CD14-positive monocyte (primary cell): ENCODE measurements at regions not wholly inside any gene's neighbourhood (a gene's known extent, or its start where the extent isn't known, plus 50 kb on each side); places are given as distances from the start of the nearest gene placed in this dataset.

Source experiments
- DNase-seq, 3 donors: peaks; one replicate each; pipeline ENCODE4 v3.0.0-alpha.2; 2011 to 2022
- H2AFZ ChIP-seq: 2 replicates; pipeline ENCODE4 v1.6.0; 2012; ENCODE audit warnings: mild to moderate bottlenecking, low read depth, low read length, inconsistent platforms; ENCODE audit not compliant: insufficient read depth, poor library complexity, severe bottlenecking
- H3K27ac ChIP-seq, 2 donors: 1 replicate in 1 of 2; 2 replicates in 1 of 2; pipeline ENCODE4 v1.5.1; 2012 to 2013; ENCODE audit warnings: low read length in 2 of 2, control low read depth in 1 of 2, inconsistent platforms in 1 of 2, low read depth in 1 of 2, mild to moderate bottlenecking in 1 of 2
- H3K27me3 ChIP-seq, 2 donors: one replicate each; pipeline versions ENCODE4 v1.6.0 to v1.6.1; 2011 to 2013; ENCODE audit warnings: low read length in 2 of 2; ENCODE audit not compliant: control insufficient read depth in 2 of 2, insufficient read depth in 2 of 2
- H3K36me3 ChIP-seq, 2 donors: replicated peaks in 1 of 2; 1 replicate in 1 of 2; 2 replicates in 1 of 2; pipeline versions ENCODE4 v1.5.1 to v1.6.1; 2012 to 2013; ENCODE audit warnings: low read length in 2 of 2, control low read depth in 1 of 2, inconsistent platforms in 1 of 2, mild to moderate bottlenecking in 1 of 2; ENCODE audit not compliant: insufficient read depth in 2 of 2, control insufficient read depth in 1 of 2
- H3K4me1 ChIP-seq, 2 donors: 1 replicate in 1 of 2; 2 replicates in 1 of 2; pipeline versions ENCODE4 v1.5.1 to v1.6.1; 2012 to 2013; ENCODE audit warnings: low read length in 2 of 2, control low read depth in 1 of 2, inconsistent platforms in 1 of 2, mild to moderate bottlenecking in 1 of 2, moderate library complexity in 1 of 2; ENCODE audit not compliant: insufficient read depth in 2 of 2, control insufficient read depth in 1 of 2
- H3K4me2 ChIP-seq: replicated peaks from 2 replicates; pipeline ENCODE3; 2012; ENCODE audit warnings: low read length, moderate library complexity, mild to moderate bottlenecking; ENCODE audit not compliant: poor library complexity, severe bottlenecking; ENCODE audit errors: extremely low read depth
- H3K4me3 ChIP-seq, 3 experiments: fragments of 200-600 bp in 1 of 3; sonication (generic) in 1 of 3; replicated peaks in 1 of 3; 1 replicate in 2 of 3; 2 replicates in 1 of 3; pipeline ENCODE4 v1.5.1; 2011 to 2013; ENCODE audit warnings: low read length in 3 of 3, mild to moderate bottlenecking in 3 of 3, control low read depth in 2 of 3, low read depth in 2 of 3, inconsistent platforms in 1 of 3, moderate library complexity in 1 of 3
- H3K79me2 ChIP-seq: 2 replicates; pipeline ENCODE4 v1.6.0; 2012; ENCODE audit warnings: mild to moderate bottlenecking, control low read depth, inconsistent platforms, low read length, moderate library complexity; ENCODE audit not compliant: insufficient read depth
- H3K9ac ChIP-seq: 2 replicates; pipeline ENCODE4 v1.6.0; 2017; ENCODE audit warnings: low read length, mild to moderate bottlenecking; ENCODE audit not compliant: insufficient read depth, poor library complexity, severe bottlenecking
- H3K9me3 ChIP-seq, 2 donors: replicated peaks in 1 of 2; 1 replicate in 1 of 2; 2 replicates in 1 of 2; pipeline versions ENCODE4 v1.5.1 to v1.6.1; 2012 to 2013; ENCODE audit warnings: low read length in 2 of 2, control low read depth in 1 of 2; ENCODE audit not compliant: control insufficient read depth in 1 of 2, insufficient read depth in 1 of 2
- H4K20me1 ChIP-seq: 2 replicates; pipeline ENCODE4 v1.6.0; 2012; ENCODE audit warnings: mild to moderate bottlenecking, low read length, control low read depth, moderate library complexity; ENCODE audit not compliant: insufficient read depth
- H3K27ac Mint-ChIP-seq, 7 donors: one replicate each; pipeline ENCODE4 v1.8.0; 2020; ENCODE audit warnings: mild to moderate bottlenecking in 7 of 7, mixed read lengths in 7 of 7, moderate library complexity in 6 of 7, inconsistent platforms in 2 of 7
- H3K27me3 Mint-ChIP-seq, 3 donors: one replicate each; pipeline ENCODE4 v1.8.0; 2021 to 2022; ENCODE audit warnings: low read depth in 3 of 3, mild to moderate bottlenecking in 3 of 3, mixed read lengths in 3 of 3, moderate library complexity in 3 of 3, inconsistent platforms in 1 of 3
- H3K36me3 Mint-ChIP-seq, 2 donors: one replicate each; pipeline ENCODE4 v1.8.0; 2020; ENCODE audit warnings: mixed read lengths in 2 of 2, inconsistent platforms in 1 of 2, mild to moderate bottlenecking in 1 of 2
- H3K4me1 Mint-ChIP-seq: one replicate; pipeline ENCODE4 v1.8.0; 2020; ENCODE audit warnings: mild to moderate bottlenecking, mixed read lengths
- H3K4me3 Mint-ChIP-seq, 2 donors: one replicate each; pipeline ENCODE4 v1.8.0; 2020; ENCODE audit warnings: mild to moderate bottlenecking in 2 of 2, mixed read lengths in 2 of 2, moderate library complexity in 1 of 2
- H3K9me3 Mint-ChIP-seq, 7 donors: one replicate each; pipeline ENCODE4 v1.8.0; 2020 to 2022; ENCODE audit warnings: mixed read lengths in 7 of 7, mild to moderate bottlenecking in 6 of 7, moderate library complexity in 6 of 7, inconsistent platforms in 2 of 7
- WGBS: methylation state at CpG from one replicate; pipeline ENCODE4 v1.1.5; 2013; ENCODE audit warnings: missing lambda C conversion rate; ENCODE audit not compliant: insufficient coverage; 5-methylcytosine and 5-hydroxymethylcytosine counted together
- intact Hi-C, 2 donors: fragments of 100-400 bp; cut with micrococcal nuclease; formaldehyde crosslinking; loops; one replicate each; pipeline versions ENCODE4 v1.15.0 to v1.15.1; 2023
- TF ChIP-seq, protein P1 (sequence below): fragments of 200-600 bp; IDR thresholded peaks from one replicate; pipeline ENCODE4 v1.8.0; 2022; ENCODE audit warnings: antibody characterized with exemption, mild to moderate bottlenecking

DNA sequence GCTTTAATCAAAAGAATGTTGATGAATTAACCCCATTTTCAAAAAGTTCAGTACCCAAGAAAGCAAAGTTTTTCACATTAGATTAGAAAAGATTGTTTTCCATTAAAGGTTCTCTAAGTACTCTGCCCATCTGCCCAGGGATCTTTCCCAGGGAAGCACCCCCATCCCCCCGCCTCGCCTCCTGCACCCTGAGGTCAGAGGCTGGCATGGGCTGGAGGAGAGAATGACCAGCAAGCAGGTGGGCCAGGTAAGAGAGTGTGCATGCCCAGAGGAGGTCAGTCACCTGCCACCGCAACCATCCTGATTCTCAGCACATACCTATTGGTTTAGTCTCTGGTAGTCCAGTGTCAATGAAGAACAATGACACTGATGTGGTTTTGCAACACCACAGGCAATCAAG lies 279.4 kb upstream of the ZNF507 start:
- no peaks in the 10 kb centered on the region for H3K9me3 ChIP-seq
- H4K20me1 ChIP-seq = no peaks in the 10 kb centered on the region
- Mint-ChIP-seq H3K27ac (no peak overlapping the region), H3K4me3 (no peak overlapping the region), H3K27me3 (peaks cover 0 to 6% (median 2%) of the 10 kb centered on the region in 3 donors), H3K9me3 (peaks cover 0 to 3% (median 1%) of the 10 kb centered on the region in 7 donors), H3K36me3 (no peaks in the 10 kb centered on the region), H3K4me1 (no peaks in the 10 kb centered on the region)
- H3K4me2 ChIP-seq = no peak overlapping the region
- 100% methylated on average over 1 of the region's 3 CpGs for WGBS
- H3K79me2 ChIP-seq = no peaks in the 10 kb centered on the region
- H3K36me3 ChIP-seq = no peaks in the 10 kb centered on the region
- H3K4me3 ChIP-seq = no peak overlapping the region
- H3K9ac ChIP-seq = no peak overlapping the region
- no peaks in the 10 kb centered on the region for H3K4me1 ChIP-seq
- H2AFZ ChIP-seq = no peak overlapping the region
- H3K27ac ChIP-seq = no peak overlapping the region
- H3K27me3 ChIP-seq = no peaks in the 10 kb centered on the region
- intact Hi-C loops = no loop called here
- TF ChIP-seq, protein P1, sequence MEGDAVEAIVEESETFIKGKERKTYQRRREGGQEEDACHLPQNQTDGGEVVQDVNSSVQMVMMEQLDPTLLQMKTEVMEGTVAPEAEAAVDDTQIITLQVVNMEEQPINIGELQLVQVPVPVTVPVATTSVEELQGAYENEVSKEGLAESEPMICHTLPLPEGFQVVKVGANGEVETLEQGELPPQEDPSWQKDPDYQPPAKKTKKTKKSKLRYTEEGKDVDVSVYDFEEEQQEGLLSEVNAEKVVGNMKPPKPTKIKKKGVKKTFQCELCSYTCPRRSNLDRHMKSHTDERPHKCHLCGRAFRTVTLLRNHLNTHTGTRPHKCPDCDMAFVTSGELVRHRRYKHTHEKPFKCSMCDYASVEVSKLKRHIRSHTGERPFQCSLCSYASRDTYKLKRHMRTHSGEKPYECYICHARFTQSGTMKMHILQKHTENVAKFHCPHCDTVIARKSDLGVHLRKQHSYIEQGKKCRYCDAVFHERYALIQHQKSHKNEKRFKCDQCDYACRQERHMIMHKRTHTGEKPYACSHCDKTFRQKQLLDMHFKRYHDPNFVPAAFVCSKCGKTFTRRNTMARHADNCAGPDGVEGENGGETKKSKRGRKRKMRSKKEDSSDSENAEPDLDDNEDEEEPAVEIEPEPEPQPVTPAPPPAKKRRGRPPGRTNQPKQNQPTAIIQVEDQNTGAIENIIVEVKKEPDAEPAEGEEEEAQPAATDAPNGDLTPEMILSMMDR = no peak
- no peak for DNase-seq

DNA sequence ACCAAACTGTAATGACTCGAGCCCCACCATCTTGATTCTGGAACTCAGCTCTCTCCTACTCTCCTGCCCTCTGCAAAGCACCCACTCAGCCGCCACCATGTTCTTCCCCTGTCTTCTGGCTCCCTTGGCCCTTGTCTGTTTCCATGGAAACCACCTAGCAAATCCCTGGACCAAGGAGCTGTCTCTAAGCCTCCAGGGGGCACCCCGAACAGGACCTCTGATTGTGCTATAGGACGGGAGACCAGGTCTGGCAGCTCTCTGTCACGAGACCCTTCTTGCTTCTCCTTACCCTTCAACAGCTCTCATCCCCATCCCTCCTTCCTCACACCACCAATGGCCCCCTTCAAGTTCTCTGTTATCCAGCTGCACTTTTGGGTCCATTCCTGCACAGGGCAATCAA lies 277.7 kb upstream of the ZNF507 start:
- no peak for DNase-seq
- Mint-ChIP-seq H3K4me3 (no peak overlapping the region), H3K36me3 (no peaks in the 10 kb centered on the region), H3K9me3 (peaks cover 0 to 3% (median 0%) of the 10 kb centered on the region in 7 donors), H3K4me1 (no peaks in the 10 kb centered on the region), H3K27ac (no peak overlapping the region), H3K27me3 (peaks cover 0 to 6% (median 2%) of the 10 kb centered on the region in 3 donors)
- Histone ChIP-seq H2AFZ (no peak overlapping the region), H3K79me2 (no peaks in the 10 kb centered on the region), H3K4me2 (no peak overlapping the region), H3K9me3 (no peaks in the 10 kb centered on the region), H3K9ac (no peak overlapping the region), H3K36me3 (no peaks in the 10 kb centered on the region), H4K20me1 (no peaks in the 10 kb centered on the region), H3K27me3 (no peaks in the 10 kb centered on the region), H3K4me1 (no peaks in the 10 kb centered on the region), H3K27ac (no peak overlapping the region), H3K4me3 (no peak overlapping the region)
- intact Hi-C loops = no loop called here
- WGBS = 76% methylated on average over 5 of the region's 5 CpGs
- TF ChIP-seq, protein P1 = no peak
